ENCODE measurements at regions not wholly inside any gene's neighbourhood (a gene's known extent, or its start where the extent isn't known, plus 50 kb on each side); places are given as distances from the start of the nearest gene placed in this dataset.

DNA sequence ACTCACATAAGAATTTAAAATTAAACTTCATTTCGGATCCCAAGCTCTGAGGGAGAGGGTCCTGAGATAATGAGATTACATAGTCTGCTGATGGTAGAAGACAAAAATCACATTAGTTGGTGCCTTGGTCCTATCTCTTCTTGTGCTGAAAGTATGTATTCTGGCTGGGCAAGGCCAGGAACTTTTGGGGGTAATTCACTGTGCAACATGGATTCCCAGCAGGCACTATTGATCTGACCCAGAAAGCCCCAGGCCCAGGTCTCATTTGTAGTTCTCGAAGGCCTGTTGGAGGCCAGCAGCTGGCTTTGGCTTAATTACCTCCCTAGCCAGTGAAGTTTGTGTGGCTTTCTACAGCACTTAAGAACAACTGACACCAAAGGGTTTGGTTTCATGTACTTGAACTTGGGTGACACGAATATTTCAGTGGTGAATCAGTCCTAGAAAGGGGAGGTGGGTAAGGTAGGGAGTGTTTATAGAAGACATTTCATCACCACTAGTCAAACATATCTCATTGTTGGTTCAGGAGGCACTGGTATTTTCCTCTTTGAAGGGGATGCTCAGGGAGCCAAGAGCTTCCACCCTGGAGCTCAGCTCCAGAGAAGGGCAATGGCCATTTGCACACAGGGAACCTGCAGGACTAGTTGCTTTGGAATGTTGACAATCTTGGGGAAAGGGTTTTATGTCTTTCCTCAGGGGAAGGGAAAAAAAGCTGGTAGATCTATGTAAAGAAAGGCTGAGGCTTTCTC lies 217.8 kb downstream of the OSR1 start (continued):
- TF ChIP-seq PAF1 (CRISPR knock-in tag; IDR thresholded peaks at IDR 0.05) (no peak), MYC (CRISPR knock-in tag; IDR thresholded peaks at IDR 0.05; ENCODE audit: borderline replicate concordance) (no peak), FLYWCH1 (CRISPR knock-in tag; IDR thresholded peaks at IDR 0.05) (no peak), ZNF572 (CRISPR knock-in tag; IDR thresholded peaks at IDR 0.05) (no peak), DNMT1 (CRISPR knock-in tag; IDR thresholded peaks at IDR 0.05) (no peak), CREM (IDR thresholded peaks at IDR 0.05) (peak; percentile 67; the same call in 1 of the 2 replicates), CREM (CRISPR knock-in tag; IDR thresholded peaks at IDR 0.05) (no peak), ZBTB21 (CRISPR knock-in tag; IDR thresholded peaks at IDR 0.05) (peak; percentile 39; the same call in 1 of the 2 replicates), ZFY (CRISPR knock-in tag; IDR thresholded peaks at IDR 0.05) (no peak), MAFG (CRISPR knock-in tag; IDR thresholded peaks at IDR 0.05) (no peak), ZNF317 (CRISPR knock-in tag; IDR thresholded peaks at IDR 0.05) (no peak), RXRA (CRISPR knock-in tag; IDR thresholded peaks at IDR 0.05) (peak; percentile 88), TAF15 (IDR thresholded peaks at IDR 0.05; ENCODE audit: low read depth, low read length, poor library complexity, severe bottlenecking) (no peak), ZNF44 (CRISPR knock-in tag; IDR thresholded peaks at IDR 0.05) (no peak), KLF13 (CRISPR knock-in tag; IDR thresholded peaks at IDR 0.05) (no peak), ZNF34 (CRISPR knock-in tag; IDR thresholded peaks at IDR 0.05; ENCODE audit: borderline replicate concordance) (no peak), ZSCAN22 (CRISPR knock-in tag; IDR thresholded peaks at IDR 0.05) (no peak), TRIM24 (CRISPR knock-in tag; IDR thresholded peaks at IDR 0.05) (no peak), SRSF9 (IDR thresholded peaks at IDR 0.05; ENCODE audit: borderline replicate concordance, insufficient read depth, low read depth, low read length, poor library complexity, severe bottlenecking) (no peak)
- TF ChIP-seq, protein P1, sequence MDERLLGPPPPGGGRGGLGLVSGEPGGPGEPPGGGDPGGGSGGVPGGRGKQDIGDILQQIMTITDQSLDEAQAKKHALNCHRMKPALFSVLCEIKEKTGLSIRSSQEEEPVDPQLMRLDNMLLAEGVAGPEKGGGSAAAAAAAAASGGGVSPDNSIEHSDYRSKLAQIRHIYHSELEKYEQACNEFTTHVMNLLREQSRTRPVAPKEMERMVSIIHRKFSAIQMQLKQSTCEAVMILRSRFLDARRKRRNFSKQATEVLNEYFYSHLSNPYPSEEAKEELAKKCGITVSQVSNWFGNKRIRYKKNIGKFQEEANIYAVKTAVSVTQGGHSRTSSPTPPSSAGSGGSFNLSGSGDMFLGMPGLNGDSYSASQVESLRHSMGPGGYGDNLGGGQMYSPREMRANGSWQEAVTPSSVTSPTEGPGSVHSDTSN (CRISPR knock-in tag; IDR thresholded peaks at IDR 0.05) = no peak
- TF ChIP-seq, protein P2, sequence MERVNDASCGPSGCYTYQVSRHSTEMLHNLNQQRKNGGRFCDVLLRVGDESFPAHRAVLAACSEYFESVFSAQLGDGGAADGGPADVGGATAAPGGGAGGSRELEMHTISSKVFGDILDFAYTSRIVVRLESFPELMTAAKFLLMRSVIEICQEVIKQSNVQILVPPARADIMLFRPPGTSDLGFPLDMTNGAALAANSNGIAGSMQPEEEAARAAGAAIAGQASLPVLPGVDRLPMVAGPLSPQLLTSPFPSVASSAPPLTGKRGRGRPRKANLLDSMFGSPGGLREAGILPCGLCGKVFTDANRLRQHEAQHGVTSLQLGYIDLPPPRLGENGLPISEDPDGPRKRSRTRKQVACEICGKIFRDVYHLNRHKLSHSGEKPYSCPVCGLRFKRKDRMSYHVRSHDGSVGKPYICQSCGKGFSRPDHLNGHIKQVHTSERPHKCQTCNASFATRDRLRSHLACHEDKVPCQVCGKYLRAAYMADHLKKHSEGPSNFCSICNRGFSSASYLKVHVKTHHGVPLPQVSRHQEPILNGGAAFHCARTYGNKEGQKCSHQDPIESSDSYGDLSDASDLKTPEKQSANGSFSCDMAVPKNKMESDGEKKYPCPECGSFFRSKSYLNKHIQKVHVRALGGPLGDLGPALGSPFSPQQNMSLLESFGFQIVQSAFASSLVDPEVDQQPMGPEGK (CRISPR knock-in tag; IDR thresholded peaks at IDR 0.05) = peak; percentile 72
- TF ChIP-seq, protein P3, sequence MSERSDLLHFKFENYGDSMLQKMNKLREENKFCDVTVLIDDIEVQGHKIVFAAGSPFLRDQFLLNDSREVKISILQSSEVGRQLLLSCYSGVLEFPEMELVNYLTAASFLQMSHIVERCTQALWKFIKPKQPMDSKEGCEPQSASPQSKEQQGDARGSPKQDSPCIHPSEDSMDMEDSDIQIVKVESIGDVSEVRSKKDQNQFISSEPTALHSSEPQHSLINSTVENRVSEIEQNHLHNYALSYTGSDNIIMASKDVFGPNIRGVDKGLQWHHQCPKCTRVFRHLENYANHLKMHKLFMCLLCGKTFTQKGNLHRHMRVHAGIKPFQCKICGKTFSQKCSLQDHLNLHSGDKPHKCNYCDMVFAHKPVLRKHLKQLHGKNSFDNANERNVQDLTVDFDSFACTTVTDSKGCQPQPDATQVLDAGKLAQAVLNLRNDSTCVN (CRISPR knock-in tag; IDR thresholded peaks at IDR 0.05; ENCODE audit: borderline replicate concordance) = peak; percentile 94; the same call in 1 of the 2 replicates
- TF ChIP-seq, protein P4, sequence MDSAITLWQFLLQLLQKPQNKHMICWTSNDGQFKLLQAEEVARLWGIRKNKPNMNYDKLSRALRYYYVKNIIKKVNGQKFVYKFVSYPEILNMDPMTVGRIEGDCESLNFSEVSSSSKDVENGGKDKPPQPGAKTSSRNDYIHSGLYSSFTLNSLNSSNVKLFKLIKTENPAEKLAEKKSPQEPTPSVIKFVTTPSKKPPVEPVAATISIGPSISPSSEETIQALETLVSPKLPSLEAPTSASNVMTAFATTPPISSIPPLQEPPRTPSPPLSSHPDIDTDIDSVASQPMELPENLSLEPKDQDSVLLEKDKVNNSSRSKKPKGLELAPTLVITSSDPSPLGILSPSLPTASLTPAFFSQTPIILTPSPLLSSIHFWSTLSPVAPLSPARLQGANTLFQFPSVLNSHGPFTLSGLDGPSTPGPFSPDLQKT (CRISPR knock-in tag; IDR thresholded peaks at IDR 0.05; ENCODE audit: borderline replicate concordance) = no peak
- TF ChIP-seq, protein P5, sequence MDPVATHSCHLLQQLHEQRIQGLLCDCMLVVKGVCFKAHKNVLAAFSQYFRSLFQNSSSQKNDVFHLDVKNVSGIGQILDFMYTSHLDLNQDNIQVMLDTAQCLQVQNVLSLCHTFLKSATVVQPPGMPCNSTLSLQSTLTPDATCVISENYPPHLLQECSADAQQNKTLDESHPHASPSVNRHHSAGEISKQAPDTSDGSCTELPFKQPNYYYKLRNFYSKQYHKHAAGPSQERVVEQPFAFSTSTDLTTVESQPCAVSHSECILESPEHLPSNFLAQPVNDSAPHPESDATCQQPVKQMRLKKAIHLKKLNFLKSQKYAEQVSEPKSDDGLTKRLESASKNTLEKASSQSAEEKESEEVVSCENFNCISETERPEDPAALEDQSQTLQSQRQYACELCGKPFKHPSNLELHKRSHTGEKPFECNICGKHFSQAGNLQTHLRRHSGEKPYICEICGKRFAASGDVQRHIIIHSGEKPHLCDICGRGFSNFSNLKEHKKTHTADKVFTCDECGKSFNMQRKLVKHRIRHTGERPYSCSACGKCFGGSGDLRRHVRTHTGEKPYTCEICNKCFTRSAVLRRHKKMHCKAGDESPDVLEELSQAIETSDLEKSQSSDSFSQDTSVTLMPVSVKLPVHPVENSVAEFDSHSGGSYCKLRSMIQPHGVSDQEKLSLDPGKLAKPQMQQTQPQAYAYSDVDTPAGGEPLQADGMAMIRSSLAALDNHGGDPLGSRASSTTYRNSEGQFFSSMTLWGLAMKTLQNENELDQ (CRISPR knock-in tag; IDR thresholded peaks at IDR 0.05; ENCODE audit: borderline replicate concordance) = no peak
